T-helper 17 cell (primary cell): ENCODE measurements at regions not wholly inside any gene's neighbourhood (a gene's known extent, or its start where the extent isn't known, plus 50 kb on each side); places are given as distances from the start of the nearest gene placed in this dataset.

Source experiments
- ATAC-seq: fragments of 150-1000 bp; cut with Tn5 transposase; 2 replicates; pipeline ENCODE4 v1.10.0; 2021; ENCODE audit warnings: mild to moderate bottlenecking, moderate library complexity
- DNase-seq, 3 donors: peaks; one replicate each; pipeline versions ENCODE4 v3.0.0 to v3.0.0-alpha.2; 2020 to 2021
- H3K9me3 ChIP-seq: one replicate; pipeline ENCODE4 v1.7.0; 2013; ENCODE audit warnings: low read length, mild to moderate bottlenecking; ENCODE audit not compliant: control insufficient read depth, poor library complexity, severe bottlenecking
- H3K27ac Mint-ChIP-seq: one replicate; pipeline ENCODE4 v1.8.0; 2022; ENCODE audit warnings: mild to moderate bottlenecking, moderate library complexity, mixed read lengths
- H3K27me3 Mint-ChIP-seq: one replicate; pipeline ENCODE4 v1.8.0; 2022; ENCODE audit warnings: mixed read lengths
- H3K36me3 Mint-ChIP-seq: one replicate; pipeline ENCODE4 v1.8.0; 2022; ENCODE audit warnings: low read depth, mixed read lengths
- H3K4me1 Mint-ChIP-seq: one replicate; pipeline ENCODE4 v1.8.0; 2022; ENCODE audit warnings: mild to moderate bottlenecking, mixed read lengths
- H3K4me3 Mint-ChIP-seq: one replicate; pipeline ENCODE4 v1.8.0; 2022; ENCODE audit warnings: mild to moderate bottlenecking, moderate library complexity, mixed read lengths

GRCh38 chr15:91538782-91539181, 314.7 kb upstream of the SLCO3A1 start:
- Mint-ChIP-seq H3K27me3 (peaks cover 23% of the 10 kb centered on the region), H3K4me3 (no peak overlapping the region), H3K4me1 (no peaks in the 10 kb centered on the region), H3K27ac (no peak overlapping the region), H3K36me3 (no peaks in the 10 kb centered on the region)
- DNase-seq, result no peak
- ATAC-seq, result no peak
- H3K9me3 ChIP-seq, result no peaks in the 10 kb centered on the region

GRCh38 chr15:91541286-91541685, 312.2 kb upstream of the SLCO3A1 start:
- H3K4me3 Mint-ChIP-seq, result no peak overlapping the region
- H3K4me1 Mint-ChIP-seq, result no peaks in the 10 kb centered on the region
- no peaks in the 10 kb centered on the region for H3K9me3 ChIP-seq
- H3K27ac Mint-ChIP-seq, result no peak overlapping the region
- H3K36me3 Mint-ChIP-seq, result no peaks in the 10 kb centered on the region
- peaks cover 32% of the 10 kb centered on the region for H3K27me3 Mint-ChIP-seq
- ATAC-seq (no peak), DNase-seq (no peak)

DNA sequence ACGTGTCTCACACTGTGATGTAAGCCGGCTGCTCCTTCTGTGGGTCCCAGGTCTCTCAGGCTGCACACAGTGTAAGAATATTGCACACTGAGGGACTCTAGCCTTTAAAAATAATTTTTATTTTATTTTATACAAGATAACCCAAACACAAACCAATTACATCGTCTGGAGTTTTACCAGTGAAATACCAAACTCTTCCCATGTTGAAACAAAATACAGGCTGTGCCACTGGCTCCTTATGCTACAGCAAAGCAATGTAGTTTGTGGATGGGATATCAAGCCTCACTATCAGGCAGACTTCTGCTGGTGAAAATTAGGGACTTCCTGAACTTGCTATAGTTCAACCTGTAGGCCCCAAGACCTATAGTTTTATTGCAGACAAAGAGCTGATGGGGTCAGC, 311.3 kb upstream of the SLCO3A1 start:
- Mint-ChIP-seq H3K36me3 (no peaks in the 10 kb centered on the region), H3K27ac (no peak overlapping the region), H3K4me3 (no peak overlapping the region), H3K27me3 (peaks cover 34% of the 10 kb centered on the region), H3K4me1 (no peaks in the 10 kb centered on the region)
- ATAC-seq (no peak), DNase-seq (no peak)
- H3K9me3 ChIP-seq, result no peaks in the 10 kb centered on the region

- no peaks in the 10 kb centered on the region for H3K36me3 Mint-ChIP-seq
- H3K4me1 Mint-ChIP-seq, result no peaks in the 10 kb centered on the region
- no peaks in the 10 kb centered on the region for H3K9me3 ChIP-seq
- ATAC-seq (no peak), DNase-seq (no peak)
- H3K4me3 Mint-ChIP-seq, result no peak overlapping the region
- H3K27ac Mint-ChIP-seq, result no peak overlapping the region
- H3K27me3 Mint-ChIP-seq, result peaks cover 23% of the 10 kb centered on the region
Measured at GRCh38 chr15:91547356-91547755, 306.2 kb upstream of the SLCO3A1 start.

DNA sequence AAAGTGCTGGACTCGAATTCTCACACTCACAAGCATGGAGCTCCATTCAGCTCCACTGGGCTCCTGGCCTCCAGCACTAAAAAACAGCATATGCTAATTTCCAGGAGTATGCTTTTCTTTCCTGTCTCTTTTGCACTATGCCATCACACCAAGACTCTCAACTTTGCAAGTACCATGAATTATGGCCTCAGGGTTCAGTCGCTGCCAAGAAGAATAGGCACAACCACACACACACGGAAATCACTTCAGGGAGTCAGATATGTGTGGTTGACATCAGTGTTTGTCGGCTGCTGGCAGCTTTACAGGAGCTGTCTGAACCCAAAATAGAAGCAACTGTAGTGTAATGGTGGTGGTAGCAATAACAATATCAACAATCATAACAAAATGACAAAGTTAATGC, 305.0 kb upstream of the SLCO3A1 start:
- no peak overlapping the region for H3K27ac Mint-ChIP-seq
- ATAC-seq (no peak), DNase-seq (no peak)
- H3K36me3 Mint-ChIP-seq, result no peaks in the 10 kb centered on the region
- no peak overlapping the region for H3K4me3 Mint-ChIP-seq
- H3K27me3 Mint-ChIP-seq, result peaks cover 17% of the 10 kb centered on the region
- H3K9me3 ChIP-seq, result no peaks in the 10 kb centered on the region
- H3K4me1 Mint-ChIP-seq, result no peaks in the 10 kb centered on the region

- Mint-ChIP-seq H3K36me3 (no peaks in the 10 kb centered on the region), H3K4me3 (no peak overlapping the region), H3K27ac (no peak overlapping the region), H3K27me3 (peaks cover 12% of the 10 kb centered on the region), H3K4me1 (no peaks in the 10 kb centered on the region)
- ATAC-seq (no peak), DNase-seq (no peak)
- no peaks in the 10 kb centered on the region for H3K9me3 ChIP-seq
Measured at GRCh38 chr15:91549581-91549980, 303.9 kb upstream of the SLCO3A1 start.

DNA sequence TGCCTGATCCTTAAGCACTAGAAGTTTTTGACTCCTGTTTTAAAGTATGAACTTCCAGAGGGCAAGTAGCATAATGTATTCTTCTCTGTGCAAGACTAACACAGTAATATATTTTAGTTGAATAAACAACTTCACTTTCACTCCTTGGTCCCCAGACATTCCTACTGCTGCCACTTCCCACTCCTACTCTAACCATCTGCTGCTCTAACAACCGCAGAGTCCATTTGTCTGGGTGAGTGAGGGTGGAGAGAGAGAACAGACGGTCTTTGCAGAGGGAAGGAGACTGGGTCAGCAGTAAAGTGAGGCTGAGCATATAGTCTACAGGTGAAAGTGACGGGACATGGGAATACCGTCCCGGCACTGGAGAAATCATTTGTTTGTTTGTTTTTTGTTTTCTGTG, 301.0 kb upstream of the SLCO3A1 start:
- DNase-seq, result no peak
- H3K9me3 ChIP-seq, result no peaks in the 10 kb centered on the region
- Mint-ChIP-seq H3K27me3 (peaks cover 11% of the 10 kb centered on the region), H3K4me1 (no peaks in the 10 kb centered on the region), H3K36me3 (no peaks in the 10 kb centered on the region), H3K4me3 (no peak overlapping the region), H3K27ac (no peak overlapping the region)
- ATAC-seq, result no peak

- Mint-ChIP-seq H3K4me1 (no peaks in the 10 kb centered on the region), H3K36me3 (no peaks in the 10 kb centered on the region), H3K4me3 (no peak overlapping the region), H3K27me3 (peaks cover 11% of the 10 kb centered on the region), H3K27ac (no peak overlapping the region)
- ATAC-seq (no peak), DNase-seq (no peak)
- no peaks in the 10 kb centered on the region for H3K9me3 ChIP-seq
Measured at GRCh38 chr15:91553196-91553854, 300.2 kb upstream of the SLCO3A1 start.

GRCh38 chr15:91555312-91555711, 298.2 kb upstream of the SLCO3A1 start:
- no peak overlapping the region for H3K4me3 Mint-ChIP-seq
- peaks cover 22% of the 10 kb centered on the region for H3K27me3 Mint-ChIP-seq
- H3K4me1 Mint-ChIP-seq, result no peaks in the 10 kb centered on the region
- DNase-seq, result no peak
- H3K36me3 Mint-ChIP-seq, result no peaks in the 10 kb centered on the region
- no peak for ATAC-seq
- no peaks in the 10 kb centered on the region for H3K9me3 ChIP-seq
- H3K27ac Mint-ChIP-seq, result no peak overlapping the region

DNA sequence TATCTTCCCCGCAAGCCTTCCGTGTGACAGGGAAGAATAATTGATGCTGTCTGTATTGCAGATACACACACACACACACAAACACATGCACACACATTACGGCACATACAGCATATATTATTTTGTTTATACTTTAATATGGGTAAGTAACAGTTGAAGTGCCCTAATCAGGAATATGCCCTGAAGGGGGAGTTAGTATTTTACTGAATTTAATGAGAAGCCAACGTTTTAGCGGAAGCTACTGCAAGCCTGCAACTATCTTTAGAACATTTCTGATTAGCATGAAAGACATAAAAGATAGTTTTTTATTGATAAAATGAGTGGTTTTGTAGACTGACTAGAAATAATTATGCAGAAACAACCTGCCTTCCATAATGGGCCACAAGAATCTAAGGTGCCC, 296.6 kb upstream of the SLCO3A1 start:
- no peaks in the 10 kb centered on the region for H3K9me3 ChIP-seq
- Mint-ChIP-seq H3K27me3 (peaks cover 31% of the 10 kb centered on the region), H3K4me3 (no peak overlapping the region), H3K27ac (no peak overlapping the region), H3K4me1 (peaks cover 2% of the 10 kb centered on the region), H3K36me3 (no peaks in the 10 kb centered on the region)
- DNase-seq (no peak), ATAC-seq (no peak)

- Mint-ChIP-seq H3K27ac (no peak overlapping the region), H3K4me3 (no peak overlapping the region), H3K36me3 (no peaks in the 10 kb centered on the region), H3K27me3 (peaks cover 41% of the 10 kb centered on the region), H3K4me1 (peaks cover 2% of the 10 kb centered on the region)
- DNase-seq (no peak), ATAC-seq (no peak)
- no peaks in the 10 kb centered on the region for H3K9me3 ChIP-seq
Measured at GRCh38 chr15:91559066-91559465, 294.4 kb upstream of the SLCO3A1 start.

- no peaks in the 10 kb centered on the region for H3K9me3 ChIP-seq
- Mint-ChIP-seq H3K27ac (no peak overlapping the region), H3K36me3 (no peaks in the 10 kb centered on the region), H3K27me3 (peaks cover 47% of the 10 kb centered on the region), H3K4me1 (peaks cover 2% of the 10 kb centered on the region), H3K4me3 (no peak overlapping the region)
- no peak for DNase-seq
- ATAC-seq, result no peak
Measured at GRCh38 chr15:91561371-91562100, 292.0 kb upstream of the SLCO3A1 start.

DNA sequence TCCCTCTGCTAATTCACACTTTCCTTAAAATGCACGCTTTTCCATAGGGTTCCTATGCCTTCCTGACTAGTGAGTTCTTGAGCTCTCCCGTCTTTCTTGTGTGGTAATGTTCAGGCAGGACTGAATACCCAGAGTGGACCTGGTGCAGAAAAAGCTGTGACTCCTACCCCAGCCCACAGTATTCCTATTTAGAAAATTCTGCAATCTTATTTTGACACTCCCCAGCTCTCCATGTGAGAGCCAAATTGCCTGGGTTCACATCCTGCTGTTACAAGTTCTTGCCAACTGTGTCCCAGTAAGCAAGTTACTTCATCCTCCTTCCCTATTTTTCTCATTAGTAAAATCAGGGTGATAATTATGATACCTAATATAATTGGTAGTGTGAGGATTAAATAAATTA, 290.8 kb upstream of the SLCO3A1 start:
- Mint-ChIP-seq H3K27me3 (peaks cover 47% of the 10 kb centered on the region), H3K4me1 (peaks cover 2% of the 10 kb centered on the region)

DNA sequence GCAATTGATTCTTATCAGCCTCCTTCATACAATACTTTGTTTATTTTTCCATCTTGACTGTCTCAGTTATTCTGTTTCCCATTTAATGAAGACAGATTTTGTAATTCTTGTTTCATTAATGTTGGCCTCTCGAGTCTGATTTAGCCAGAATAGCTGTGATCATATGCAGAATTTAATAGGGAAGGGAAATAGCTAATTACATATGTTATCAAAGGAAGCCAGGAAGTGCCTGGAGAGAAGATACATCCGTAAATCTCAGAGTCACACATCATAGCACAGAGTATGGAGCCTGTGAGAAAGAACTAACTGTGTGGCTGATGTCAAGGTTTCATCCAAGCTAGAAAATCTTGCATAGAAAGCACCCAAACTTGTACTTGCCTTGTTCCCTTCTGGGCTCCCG, 288.9 kb upstream of the SLCO3A1 start:
- Mint-ChIP-seq H3K27me3 (peaks cover 44% of the 10 kb centered on the region), H3K27ac (no peak overlapping the region), H3K4me1 (peaks cover 2% of the 10 kb centered on the region), H3K36me3 (no peaks in the 10 kb centered on the region), H3K4me3 (no peak overlapping the region)
- DNase-seq, result no peak
- H3K9me3 ChIP-seq, result no peaks in the 10 kb centered on the region
- no peak for ATAC-seq

More for the DNA sequence above, 290.8 kb upstream of the SLCO3A1 start:
- H3K4me3 Mint-ChIP-seq, result no peak overlapping the region
- no peaks in the 10 kb centered on the region for H3K9me3 ChIP-seq
- ATAC-seq, result no peak
- no peak overlapping the region for H3K27ac Mint-ChIP-seq
- H3K36me3 Mint-ChIP-seq, result no peaks in the 10 kb centered on the region
- DNase-seq, result no peak
